GM19023 (cell line): ENCODE measurements at regions not wholly inside any gene's neighbourhood (a gene's known extent, or its start where the extent isn't known, plus 50 kb on each side); places are given as distances from the start of the nearest gene placed in this dataset.
"Not testable (repeated sequence)": the region's sequence is repeated elsewhere in the genome, so short reads cannot be mapped to it uniquely, and the experiment has no call there.

Experiments
- ATAC-seq: cut with Tn5 transposase; IDR thresholded peaks from one replicate; pipeline ENCODE4 v1.9.1; 2021; ENCODE audit warnings: mild to moderate bottlenecking, moderate library complexity; ENCODE audit not compliant: unreplicated experiment

- no peak for ATAC-seq
Observed at GRCh38 chr6:133046576-133046975, 194.6 kb upstream of the EYA4 start.

- no peak for ATAC-seq
Observed at GRCh38 chr6:133047065-133047665, 194.0 kb upstream of the EYA4 start.

- no peak for ATAC-seq
Observed at GRCh38 chr6:133047706-133048105, 193.5 kb upstream of the EYA4 start.

GRCh38 chr6:133051240-133051639 is 189.9 kb upstream of the EYA4 start:
- no peak for ATAC-seq

GRCh38 chr6:133052465-133052864 is 188.7 kb upstream of the EYA4 start:
- ATAC-seq = no peak

GRCh38 chr6:133055441-133055966 is 185.7 kb upstream of the EYA4 start:
- no peak for ATAC-seq

- no peak for ATAC-seq
Observed at GRCh38 chr6:133057352-133057751, 183.8 kb upstream of the EYA4 start.

GRCh38 chr6:133062077-133062476 is 179.1 kb upstream of the EYA4 start:
- ATAC-seq = no peak

- no peak for ATAC-seq
Observed at GRCh38 chr6:133062696-133063306, 178.4 kb upstream of the EYA4 start.

- no peak for ATAC-seq
Observed at GRCh38 chr6:133067960-133068359, 173.2 kb upstream of the EYA4 start.

GRCh38 chr6:133070410-133071043 is 170.6 kb upstream of the EYA4 start:
- no peak for ATAC-seq

- no peak for ATAC-seq
Observed at GRCh38 chr6:133079901-133080300, 161.3 kb upstream of the EYA4 start.

- no peak for ATAC-seq
Observed at GRCh38 chr6:133083248-133083967, 157.7 kb upstream of the EYA4 start.

GRCh38 chr6:133085471-133085870 is 155.7 kb upstream of the EYA4 start:
- no peak for ATAC-seq

GRCh38 chr6:133085896-133086295 is 155.3 kb upstream of the EYA4 start:
- ATAC-seq = no peak

- no peak for ATAC-seq
Observed at GRCh38 chr6:133088931-133089695, 152.0 kb upstream of the EYA4 start.

GRCh38 chr6:133092199-133092598 is 149.0 kb upstream of the EYA4 start:
- ATAC-seq = no peak

- ATAC-seq = no peak
Observed at GRCh38 chr6:133092771-133093170, 148.4 kb upstream of the EYA4 start.

- ATAC-seq = not testable (repeated sequence)
Observed at GRCh38 chr6:133093211-133093610, 147.9 kb upstream of the EYA4 start.

GRCh38 chr6:133093956-133094355 is 147.2 kb upstream of the EYA4 start:
- no peak for ATAC-seq

GRCh38 chr6:133097208-133097607 is 143.9 kb upstream of the EYA4 start:
- ATAC-seq = no peak
